K562 (cell line): ENCODE measurements at regions not wholly inside any gene's neighbourhood (a gene's known extent, or its start where the extent isn't known, plus 50 kb on each side); places are given as distances from the start of the nearest gene placed in this dataset.

Source experiments
- KLF10 ChIP-seq: fragments of 250-450 bp; sonication (Bioruptor Pico); IDR thresholded peaks from 2 replicates; pipeline ENCODE4 v1.6.1; 2021; ENCODE audit warnings: matching md5 sums
- ZNF707 ChIP-seq: fragments of 250-450 bp; sonication (Bioruptor Pico); conservative IDR thresholded peaks from 2 replicates; pipeline ENCODE4 v1.8.0; 2022; ENCODE audit warnings: inconsistent platforms, mild to moderate bottlenecking, moderate library complexity
- ZZZ3 ChIP-seq: fragments of 450-650 bp; IDR thresholded peaks from 2 replicates; pipeline ENCODE4 v1.6.1; 2016; ENCODE audit warnings: antibody characterized with exemption, mild to moderate bottlenecking, moderate library complexity
- TF ChIP-seq, protein P1 (sequence below), 3 experiments: IDR thresholded peaks in 2 of 3; conservative IDR thresholded peaks in 1 of 3; 2 replicates each; pipeline ENCODE4 v1.5.1; 2011 to 2012; ENCODE audit warnings: low read length in 3 of 3, mild to moderate bottlenecking in 3 of 3, control low read depth in 2 of 3, improper control_type of control experiment in 1 of 3, inconsistent platforms in 1 of 3, low read depth in 1 of 3, mixed read lengths in 1 of 3, moderate library complexity in 1 of 3; ENCODE audit not compliant: insufficient read depth in 2 of 3

DNA sequence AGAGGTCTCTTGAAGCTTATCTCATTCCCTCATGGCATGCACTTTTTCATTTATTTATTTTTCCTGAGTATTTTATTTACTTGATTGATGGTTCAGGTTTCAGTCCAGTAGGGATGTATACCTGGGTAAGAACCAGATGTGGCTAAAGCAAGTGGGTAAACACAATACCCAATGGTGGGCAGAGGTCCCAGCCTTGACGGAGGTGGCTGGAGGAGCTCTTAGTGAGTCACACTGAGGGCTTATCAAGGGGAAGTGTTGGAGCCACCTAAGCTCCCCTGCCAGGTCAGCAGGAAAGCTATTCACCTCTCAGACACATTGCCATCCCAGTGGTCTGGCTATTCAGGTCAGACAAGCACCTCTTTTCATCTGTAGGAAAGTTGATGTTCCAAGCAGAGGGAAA, 236.2 kb upstream of the MAGEB16 start:
- TF ChIP-seq, protein P1, sequence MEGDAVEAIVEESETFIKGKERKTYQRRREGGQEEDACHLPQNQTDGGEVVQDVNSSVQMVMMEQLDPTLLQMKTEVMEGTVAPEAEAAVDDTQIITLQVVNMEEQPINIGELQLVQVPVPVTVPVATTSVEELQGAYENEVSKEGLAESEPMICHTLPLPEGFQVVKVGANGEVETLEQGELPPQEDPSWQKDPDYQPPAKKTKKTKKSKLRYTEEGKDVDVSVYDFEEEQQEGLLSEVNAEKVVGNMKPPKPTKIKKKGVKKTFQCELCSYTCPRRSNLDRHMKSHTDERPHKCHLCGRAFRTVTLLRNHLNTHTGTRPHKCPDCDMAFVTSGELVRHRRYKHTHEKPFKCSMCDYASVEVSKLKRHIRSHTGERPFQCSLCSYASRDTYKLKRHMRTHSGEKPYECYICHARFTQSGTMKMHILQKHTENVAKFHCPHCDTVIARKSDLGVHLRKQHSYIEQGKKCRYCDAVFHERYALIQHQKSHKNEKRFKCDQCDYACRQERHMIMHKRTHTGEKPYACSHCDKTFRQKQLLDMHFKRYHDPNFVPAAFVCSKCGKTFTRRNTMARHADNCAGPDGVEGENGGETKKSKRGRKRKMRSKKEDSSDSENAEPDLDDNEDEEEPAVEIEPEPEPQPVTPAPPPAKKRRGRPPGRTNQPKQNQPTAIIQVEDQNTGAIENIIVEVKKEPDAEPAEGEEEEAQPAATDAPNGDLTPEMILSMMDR (IDR thresholded peaks at IDR 0.05 in 2 of 3, conservative IDR thresholded peaks at IDR 0.05 in 1 of 3; ENCODE audit: insufficient read depth in 2 of 3, low read depth in 1 of 3, low read length in 3 of 3), result no peak
- no peak for TF ChIP-seq KLF10
- no peak for TF ChIP-seq ZNF707 (CRISPR knock-in tag)
- TF ChIP-seq ZZZ3, result no peak
